DMS114 treated with DMSO at 0.1 percent for 48 hours (cell line): ENCODE measurements at regions not wholly inside any gene's neighbourhood (a gene's known extent, or its start where the extent isn't known, plus 50 kb on each side); places are given as distances from the start of the nearest gene placed in this dataset.
"Not testable (repeated sequence)": the region's sequence is repeated elsewhere in the genome, so short reads cannot be mapped to it uniquely, and the experiment has no call there.

Experiments
- DNase-seq: peaks from one replicate; lab custom pipeline; 2025; ENCODE audit not compliant: unreplicated experiment; lab: John Stamatoyannopoulos, UW

DNA sequence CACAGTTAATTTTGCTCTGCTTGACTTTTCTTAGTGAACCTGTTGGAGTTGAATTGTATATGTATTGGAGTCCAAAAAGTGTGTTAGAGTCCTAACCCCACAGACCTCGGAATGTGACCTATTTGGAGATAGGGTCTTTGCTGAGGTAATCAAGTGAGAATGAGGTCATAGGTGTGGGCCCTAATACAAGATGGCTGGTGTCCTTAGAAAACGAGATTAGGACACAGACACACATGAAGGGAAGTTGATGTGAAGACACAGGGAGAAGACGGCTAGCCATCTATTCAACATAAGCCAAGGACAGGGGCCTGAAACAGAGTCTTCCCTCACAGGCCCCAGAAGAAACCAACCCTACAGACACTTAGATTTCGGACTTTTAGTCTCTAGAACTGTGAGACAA lies 260.6 kb upstream of the NEBL start:
- DNase-seq, result no peak

DNA sequence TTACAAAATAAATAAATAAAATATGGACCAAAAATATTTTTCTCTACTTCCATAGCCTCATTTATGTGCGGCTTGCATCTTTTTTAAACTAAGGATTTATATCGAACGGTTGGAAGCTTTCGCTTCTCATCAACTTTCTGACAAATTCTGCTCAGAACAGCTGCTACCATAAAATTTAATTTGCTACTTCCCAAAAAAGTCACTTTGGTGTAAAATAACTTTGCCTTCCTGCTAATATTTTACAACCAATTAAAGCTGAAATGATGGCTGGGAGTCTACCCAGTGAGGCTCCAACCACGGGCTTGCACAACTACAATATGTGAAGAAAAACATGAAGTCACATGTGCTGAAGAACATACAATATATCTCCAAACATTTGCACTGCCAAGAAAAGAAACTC lies 253.1 kb upstream of the NEBL start:
- DNase-seq, result no peak

DNA sequence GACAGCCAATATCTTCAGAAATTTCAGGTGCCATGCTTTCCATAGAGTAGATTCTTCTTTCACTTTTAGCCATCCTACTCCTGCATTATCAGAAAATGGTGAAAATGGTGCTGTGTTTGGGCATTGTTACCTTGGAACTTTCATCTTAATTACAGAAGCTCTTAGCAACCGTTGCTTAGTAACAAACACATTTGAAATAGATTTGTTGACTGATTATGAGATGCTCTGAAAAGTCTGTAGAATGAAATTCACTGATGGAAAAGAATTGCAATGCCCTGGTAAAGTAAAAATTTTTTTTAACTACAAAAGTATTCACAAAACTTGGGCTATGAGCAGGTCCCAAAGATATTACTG lies 249.3 kb upstream of the NEBL start:
- no peak for DNase-seq

DNA sequence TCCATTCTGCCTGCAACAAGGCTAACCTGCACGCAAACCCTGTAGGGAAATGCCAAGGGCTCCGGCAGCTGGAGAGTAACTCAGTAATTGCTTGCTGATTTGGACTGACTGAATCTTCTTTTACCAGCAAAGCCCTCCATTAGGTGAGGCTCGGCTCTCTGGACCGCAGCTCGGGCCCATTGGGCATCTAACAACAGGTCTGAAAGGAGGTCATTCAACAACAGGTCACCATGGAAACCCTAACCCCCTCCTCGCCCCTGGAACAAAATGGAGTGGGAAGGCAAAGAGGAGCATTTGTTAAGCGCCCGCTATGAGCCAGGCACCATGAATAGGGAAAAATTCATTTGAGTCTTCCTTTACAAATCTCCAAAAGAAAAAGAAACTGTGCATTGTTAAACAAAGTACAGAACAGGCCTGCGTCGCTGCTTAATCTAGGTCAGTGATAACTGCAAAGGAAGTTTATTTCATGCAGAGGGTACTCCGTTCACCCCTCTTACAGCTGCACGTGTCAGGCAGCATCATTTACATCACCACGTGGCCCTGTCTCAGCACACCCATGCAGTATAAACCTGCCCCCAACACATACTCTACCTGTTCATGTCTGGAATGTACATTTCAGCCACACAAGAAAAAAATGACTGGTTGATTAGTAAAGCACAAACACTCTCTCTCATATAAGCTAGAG lies 248.8 kb upstream of the NEBL start:
- no peak for DNase-seq

DNA sequence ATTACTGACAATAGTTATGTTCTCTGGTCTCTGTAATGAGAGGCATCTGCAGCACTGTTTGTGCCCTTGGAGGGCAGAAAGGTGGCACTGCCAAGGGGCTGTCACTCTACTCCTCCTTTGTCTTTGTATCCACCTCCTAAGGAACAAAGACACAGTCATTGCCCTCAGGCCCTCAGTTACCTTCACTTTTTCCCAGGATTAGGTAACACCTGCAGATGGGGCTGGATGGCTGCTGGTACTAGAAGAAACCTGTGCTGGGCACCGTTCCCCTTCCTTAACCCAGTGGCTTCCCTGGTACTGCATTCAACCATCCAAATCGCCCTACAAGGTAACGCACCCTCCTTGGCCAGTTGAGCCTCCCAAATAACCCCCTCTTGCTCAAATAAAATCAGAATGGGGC lies 246.9 kb upstream of the NEBL start:
- no peak for DNase-seq

DNA sequence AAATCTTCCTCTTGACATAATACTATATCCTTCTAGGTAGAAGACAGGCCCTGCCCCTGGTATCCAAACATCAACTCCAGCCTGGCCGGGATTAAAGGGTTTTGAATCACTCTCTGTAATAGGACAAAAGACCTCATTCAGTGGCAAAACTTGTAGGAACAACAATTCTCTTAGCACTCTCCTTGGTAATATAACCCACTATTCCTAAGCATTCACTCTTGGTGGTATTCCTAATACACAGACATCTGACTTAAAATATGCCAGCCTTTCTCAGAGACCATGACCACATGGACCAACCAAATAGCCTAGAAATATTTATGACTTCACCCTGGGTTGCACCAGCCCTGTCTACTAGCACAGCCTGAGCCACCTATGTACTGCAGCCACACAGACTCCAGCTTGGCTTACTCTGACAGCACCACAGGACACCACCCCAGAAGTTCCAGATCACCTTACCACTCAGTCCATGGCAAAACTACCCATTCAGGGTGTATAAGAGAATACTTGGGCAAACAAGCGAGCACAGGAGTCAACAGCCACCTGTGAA lies 244.9 kb upstream of the NEBL start:
- no peak for DNase-seq

DNA sequence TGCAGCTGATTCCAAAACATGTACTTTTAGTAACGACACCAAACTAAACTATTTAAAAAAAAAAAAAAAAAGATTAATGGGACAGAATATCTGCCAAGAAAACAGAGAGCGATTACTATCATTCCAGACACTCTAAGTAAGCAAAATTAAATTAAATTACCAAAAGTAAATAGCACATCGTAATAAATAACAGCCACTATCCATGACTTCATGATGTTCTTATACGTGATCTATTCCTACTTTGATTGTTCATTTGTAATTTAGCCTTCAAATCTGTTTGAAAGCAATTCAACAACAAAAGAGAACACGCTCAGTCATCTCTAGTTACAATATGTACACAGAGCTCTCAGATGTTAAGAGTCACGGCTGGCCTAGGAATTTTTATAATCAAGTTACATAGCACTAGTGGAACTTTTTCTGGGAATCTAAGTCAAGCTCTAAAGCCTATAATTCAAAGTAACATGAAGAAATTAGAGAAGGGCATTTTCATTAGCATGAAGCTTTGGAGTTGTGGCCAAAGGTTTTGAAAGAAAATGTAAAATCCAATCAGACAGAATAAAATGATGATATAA lies 241.7 kb upstream of the NEBL start:
- DNase-seq, result no peak

DNA sequence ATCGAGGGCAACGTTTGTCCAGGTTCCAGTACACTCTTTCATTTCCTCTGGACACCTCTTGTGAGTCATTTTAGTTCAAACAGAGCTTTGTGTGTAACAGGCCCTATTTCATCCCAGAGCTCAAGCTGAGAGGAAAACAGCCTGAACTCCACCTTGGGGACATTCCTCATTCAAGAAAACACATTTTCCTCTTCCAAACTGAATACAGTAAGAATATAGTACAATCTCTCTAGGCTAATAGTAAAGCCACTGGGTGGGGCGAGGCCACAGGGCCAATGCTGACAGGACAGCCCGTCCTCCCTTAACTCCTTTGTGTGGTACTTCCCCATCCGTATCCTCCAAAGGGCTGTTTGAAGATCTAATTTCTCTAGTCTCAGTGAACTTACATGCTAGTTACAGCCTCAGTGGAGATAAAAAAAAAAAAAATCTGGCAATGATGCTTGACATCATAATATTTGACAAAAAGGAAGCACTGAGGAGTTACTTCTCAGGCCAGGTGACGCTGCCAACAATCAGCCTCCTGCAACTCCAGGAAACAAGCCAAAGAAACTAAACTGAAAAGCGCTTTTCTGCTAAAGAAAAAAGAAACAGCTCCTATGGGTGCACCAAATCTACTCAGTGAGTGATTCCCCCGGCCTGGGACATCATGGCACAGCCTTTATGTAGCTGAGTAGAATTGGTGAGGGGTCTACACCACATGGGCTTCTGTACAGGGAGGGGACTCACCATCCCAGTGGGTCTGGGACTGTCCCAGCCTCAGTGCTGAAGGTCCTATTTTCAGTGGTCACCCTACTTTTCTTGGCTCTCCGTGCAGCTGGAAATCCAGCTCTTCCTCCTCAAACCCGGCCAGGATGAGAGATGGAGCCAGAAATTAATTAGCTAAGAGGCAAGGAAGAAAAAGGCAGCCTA lies 238.2 kb upstream of the NEBL start:
- DNase-seq, result no peak

DNA sequence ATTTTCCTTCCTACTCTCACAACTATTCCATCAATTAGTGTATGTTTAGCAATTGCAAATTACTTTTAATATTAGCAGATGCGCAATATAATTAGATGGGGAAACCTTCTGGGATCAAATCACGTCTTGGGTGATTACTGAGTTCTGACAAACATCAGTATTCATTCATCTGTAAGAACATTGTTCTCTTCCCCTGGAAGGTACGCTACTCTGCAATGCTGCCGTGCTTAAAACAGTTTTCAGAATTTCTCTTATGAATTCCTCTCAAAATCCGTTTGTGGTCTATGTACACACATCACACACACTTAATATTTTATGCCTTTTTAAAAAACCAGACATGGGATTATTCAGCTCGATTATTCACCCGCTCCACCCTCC lies 237.5 kb upstream of the NEBL start:
- DNase-seq, result no peak

DNA sequence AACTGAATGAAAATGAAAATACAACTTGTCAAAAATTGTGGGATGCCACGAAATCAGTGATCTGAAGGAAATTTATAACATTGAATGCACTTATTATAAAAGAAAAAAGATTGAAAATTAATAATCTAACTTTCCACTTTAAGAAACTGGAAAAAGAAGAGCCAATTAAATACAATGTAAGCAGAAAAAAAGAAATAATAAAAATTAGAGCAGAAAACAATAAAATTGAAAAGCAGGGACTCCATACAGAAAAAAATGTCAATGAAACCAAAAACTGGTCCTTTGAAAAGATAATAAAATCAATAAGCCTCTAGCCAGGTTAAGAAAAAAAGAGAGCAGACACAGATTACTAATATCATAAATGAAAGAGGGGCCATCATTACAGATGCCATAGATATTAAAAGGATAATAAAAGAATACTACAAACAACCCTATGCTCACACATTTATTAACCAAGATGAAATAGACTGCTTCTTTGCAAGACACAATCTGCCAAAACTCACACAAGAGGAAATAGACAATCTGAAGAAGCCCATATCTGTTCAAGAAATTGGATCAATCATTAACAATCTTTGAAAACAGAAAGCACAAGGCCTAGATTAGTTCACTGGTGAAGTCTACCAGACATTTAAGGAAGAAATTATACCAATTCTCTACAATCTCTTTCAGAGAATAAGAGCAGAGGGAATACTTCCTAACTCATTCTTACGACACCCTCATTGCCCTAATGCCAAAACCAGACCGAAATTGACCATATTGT lies 233.8 kb upstream of the NEBL start:
- DNase-seq, result no peak

DNA sequence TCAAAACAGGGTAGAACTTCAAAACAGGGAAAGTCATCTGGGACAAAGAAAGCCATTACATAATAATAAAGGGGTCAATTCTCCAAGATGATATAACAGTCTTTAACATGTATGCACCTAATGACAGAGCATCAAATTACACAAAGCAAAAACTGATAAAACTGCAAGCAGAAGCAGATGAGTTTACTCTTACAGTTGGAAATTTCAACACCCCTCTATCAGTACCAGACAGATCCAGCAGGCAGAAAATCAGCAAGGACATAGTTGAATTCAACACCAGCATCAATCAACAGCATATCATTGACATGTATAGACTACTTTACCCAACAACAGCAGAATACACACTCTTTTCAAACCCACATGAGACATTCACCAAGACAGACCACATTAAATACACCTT lies 233.0 kb upstream of the NEBL start:
- DNase-seq, result no peak

DNA sequence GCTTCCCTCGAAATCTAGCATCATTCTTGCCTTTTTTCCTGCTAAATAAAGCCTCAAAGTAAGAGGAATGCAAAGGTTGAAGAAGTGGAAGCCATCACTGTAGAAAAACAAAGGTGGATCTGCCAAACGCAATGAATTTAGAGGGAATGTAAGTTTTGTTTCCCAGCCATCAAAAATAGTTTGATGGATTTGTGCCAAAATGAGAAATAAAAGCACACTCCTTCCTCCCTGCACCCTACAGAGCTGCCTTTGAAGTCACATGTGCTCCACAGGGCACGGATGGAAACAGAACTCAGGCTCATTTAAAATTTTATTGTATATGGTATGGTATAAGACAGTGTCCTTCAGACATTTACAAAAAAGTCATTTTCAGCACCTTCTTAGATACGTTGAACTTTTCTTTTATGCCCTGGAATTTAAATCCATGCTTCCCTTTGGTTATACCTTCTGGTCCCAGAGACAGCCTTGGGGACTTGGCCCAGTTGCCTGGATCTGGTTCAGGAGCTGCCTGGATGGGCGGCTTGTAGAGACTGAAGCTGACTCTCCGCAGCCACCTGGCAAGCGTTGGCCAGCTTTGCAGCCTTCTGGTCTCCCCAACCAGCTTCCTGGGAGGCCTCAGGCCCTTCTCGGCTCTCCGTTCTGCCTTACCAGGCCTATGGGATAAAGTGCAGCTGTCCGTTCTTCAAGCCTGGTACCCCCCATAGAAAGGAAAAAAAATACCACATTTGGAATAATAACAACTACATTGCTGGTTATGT lies 228.5 kb upstream of the NEBL start:
- no peak for DNase-seq

DNA sequence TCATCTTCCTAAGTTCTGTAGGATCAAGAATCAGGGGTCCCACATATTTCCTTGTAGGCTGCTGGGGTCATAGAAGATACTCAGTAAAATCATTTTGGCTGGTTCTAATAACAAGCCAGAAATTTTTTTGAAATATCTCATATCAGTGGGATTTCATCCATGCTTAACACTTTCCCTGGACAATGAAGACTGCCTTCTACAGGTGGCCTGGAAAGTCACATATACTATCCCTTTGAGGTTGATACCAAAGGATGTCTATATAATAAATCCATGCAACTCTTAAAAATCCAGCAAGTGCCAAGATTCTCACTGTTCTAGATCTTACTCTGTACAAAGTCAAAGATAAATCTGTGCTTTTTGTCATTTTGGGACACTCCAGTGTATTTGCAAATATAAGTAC lies 225.8 kb upstream of the NEBL start:
- DNase-seq, result no peak

DNA sequence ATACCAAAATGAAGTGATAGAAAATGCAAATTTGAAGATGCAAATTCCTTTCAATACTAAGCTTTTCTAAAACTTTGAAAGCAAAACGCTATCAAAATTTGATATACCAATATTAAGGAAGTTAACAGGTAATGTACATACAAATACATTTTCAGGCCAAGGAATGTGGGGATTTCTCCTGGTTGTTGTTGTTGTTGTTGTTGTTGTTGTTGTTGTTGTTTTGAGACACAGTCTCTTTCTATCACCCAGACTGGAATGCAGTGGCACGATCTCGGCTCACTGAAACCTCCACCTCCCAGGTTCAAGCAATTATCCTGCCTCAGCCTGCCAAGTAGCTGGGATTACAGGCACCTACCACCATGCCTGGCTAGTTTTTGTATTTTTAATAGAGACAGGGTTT lies 224.7 kb upstream of the NEBL start:
- DNase-seq, result not testable (repeated sequence)

DNA sequence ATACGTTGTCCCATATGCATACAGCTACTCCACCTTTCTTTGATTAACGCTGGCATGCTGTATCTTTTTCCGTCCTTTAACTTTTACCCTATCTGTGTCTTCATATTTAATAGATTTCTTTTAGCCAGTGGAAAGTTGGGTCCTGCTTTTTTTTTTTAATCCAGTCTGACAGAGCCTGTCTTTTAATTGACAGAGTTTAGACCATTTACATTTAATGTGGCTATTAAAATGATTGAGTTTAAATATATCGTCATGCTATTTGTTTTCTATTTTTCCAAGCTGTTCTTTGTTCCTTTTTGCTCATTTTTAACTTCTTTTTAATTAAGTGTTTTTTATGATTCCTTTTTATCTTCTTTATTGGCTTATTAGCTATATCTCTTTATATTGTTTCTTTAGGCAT lies 217.6 kb upstream of the NEBL start:
- DNase-seq, result no peak

DNA sequence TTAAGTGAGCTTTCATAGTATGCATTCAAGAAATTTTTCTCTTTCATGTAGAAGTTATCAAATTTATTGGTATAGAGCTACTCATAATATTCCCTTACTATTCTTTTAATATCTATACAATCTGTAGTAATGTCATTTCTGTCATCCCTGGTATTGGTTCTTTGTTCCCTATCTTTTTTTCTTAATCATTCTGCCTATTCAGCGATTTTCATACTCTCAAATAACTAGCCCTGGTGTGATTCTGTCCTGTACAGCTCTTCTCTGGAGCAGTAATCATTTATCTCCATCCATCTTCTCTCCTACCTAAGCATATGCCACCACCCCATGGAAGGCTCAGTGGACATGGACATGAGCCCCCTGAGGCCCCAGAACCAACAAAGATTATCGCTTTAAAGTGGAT lies 213.2 kb upstream of the NEBL start:
- DNase-seq, result no peak

DNA sequence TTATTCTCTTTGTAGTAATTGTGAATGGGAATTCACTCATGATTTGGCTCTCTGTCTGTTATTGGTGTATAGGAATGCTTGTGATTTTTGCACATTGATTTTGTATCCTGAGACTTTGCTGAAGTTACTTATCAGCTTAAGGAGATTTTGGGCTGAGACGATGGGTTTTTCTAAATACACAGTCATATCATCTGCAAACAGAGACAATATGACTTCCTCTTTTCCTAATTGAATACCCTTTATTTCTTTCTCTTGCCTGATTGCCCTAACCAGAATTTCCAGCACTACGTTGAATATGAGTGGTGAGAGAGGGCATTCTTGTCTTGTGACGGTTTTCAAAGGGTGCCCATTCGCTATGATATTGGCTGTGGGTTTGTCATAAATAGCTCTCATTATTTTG lies 209.8 kb upstream of the NEBL start:
- not testable (repeated sequence) for DNase-seq

DNA sequence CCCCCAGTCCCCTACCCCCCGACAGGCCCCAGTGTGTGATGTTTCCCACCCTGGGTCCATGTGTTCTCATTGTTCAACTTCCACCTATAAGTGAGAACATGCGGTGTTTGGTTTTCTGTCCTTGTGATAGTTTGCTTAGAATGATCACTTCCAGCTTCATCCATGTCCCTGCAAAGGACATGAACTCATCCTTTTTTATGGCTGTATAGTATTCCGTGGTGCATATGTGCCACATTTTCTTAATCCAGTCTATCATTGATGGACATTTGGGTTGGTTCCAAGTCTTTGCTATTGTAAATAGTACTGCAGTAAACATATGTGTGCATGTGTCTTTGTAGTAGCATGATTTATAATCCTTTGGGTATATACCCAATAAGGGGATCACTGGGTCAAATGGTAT lies 208.2 kb upstream of the NEBL start:
- not testable (repeated sequence) for DNase-seq

DNA sequence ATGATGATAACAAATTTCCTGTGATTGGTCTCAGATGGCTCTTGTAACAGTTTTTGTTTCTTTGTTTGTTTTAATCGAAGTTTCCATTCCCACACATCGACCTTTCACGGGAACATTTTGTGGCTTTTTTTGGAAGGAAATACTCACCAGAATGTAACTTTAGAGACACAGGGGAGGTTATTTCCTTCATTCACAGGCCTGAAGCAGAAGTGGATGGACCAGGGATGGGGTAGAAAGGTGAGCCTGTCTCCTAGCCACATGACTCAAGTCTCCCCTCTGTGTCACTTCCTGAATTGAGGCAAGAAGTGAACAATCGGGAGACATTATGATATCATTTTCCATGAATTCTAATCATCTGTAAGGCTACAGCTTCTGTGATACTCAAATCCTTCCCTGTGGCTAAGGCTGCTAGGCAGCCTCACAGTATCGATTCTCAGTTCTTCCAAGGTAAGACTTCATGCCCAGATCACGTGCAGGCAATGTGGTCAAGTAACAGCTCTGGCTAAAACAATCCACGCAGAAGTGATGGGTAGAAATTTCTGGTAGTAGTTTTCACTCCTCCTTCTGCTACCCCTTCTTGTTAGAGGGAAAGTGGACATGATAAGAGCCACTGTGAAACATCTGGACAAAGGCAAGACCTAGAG lies 203.9 kb upstream of the NEBL start:
- DNase-seq, result no peak

DNA sequence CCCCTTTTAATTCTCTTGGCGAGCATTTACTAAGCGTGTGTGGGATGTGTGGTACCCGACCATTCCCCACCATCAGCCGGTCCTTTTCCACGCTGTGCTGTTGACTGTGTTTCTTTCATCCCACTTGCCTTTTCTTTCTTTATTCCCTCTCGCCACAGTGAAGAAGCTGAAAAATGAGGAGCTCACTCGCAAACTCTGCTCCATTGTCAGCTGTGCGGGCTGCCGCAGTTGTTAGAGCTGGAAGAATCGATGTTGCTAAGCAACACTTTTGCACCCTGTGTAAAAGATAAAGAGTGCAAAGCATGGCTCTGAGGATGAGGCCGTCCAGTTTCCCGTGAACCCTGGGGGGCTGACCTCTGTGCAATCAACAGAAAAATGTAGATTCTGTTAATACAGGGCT lies 203.1 kb upstream of the NEBL start:
- no peak for DNase-seq
